Upper lobe of left lung (tissue), 6 donors: ENCODE measurements at regions not wholly inside any gene's neighbourhood (a gene's known extent, or its start where the extent isn't known, plus 50 kb on each side); places are given as distances from the start of the nearest gene placed in this dataset.

Experiments used
- ATAC-seq, 2 donors: fragments of 200-7000 bp; cut with Tn5 transposase; one replicate each; pipeline ENCODE4 v1.9.1; 2022; ENCODE audit warnings: mild to moderate bottlenecking in 2 of 2, moderate library complexity in 2 of 2; ENCODE audit not compliant: low FRiP score in 2 of 2
- DNase-seq, 2 donors: peaks; one replicate each; pipeline ENCODE4 v3.0.0-alpha.2; 2019 to 2020
- H3K27ac ChIP-seq, 4 donors: fragments of 200-600 bp; sonication (generic); one replicate each; pipeline ENCODE4 v1.5.1; 2016 to 2019
- H3K27me3 ChIP-seq, 4 donors: fragments of 200-600 bp; sonication (generic); one replicate each; pipeline ENCODE4 v1.5.1; 2017 to 2019
- H3K36me3 ChIP-seq, 4 donors: fragments of 200-600 bp; sonication (generic); one replicate each; pipeline ENCODE4 v1.5.1; 2016 to 2019
- H3K4me1 ChIP-seq, 4 donors: fragments of 200-600 bp; sonication (generic); one replicate each; pipeline ENCODE4 v1.5.1; 2018 to 2019
- H3K4me3 ChIP-seq, 4 donors: fragments of 200-600 bp; sonication (generic); one replicate each; pipeline ENCODE4 v1.5.1; 2017 to 2019; ENCODE audit warnings: mild to moderate bottlenecking in 2 of 4, moderate library complexity in 1 of 4
- H3K9me3 ChIP-seq, 4 donors: fragments of 200-600 bp; sonication (generic); one replicate each; pipeline ENCODE4 v1.5.1; 2018 to 2019
- CTCF ChIP-seq, 6 experiments: fragments of 450-650 bp in 4 of 6; fragments of 200-600 bp in 2 of 6; sonication (generic) in 2 of 6; IDR thresholded peaks; one replicate each; pipeline ENCODE4 v1.5.1; 2016 to 2019; ENCODE audit warnings: antibody characterized with exemption in 6 of 6
- EP300 ChIP-seq, 4 donors: sonication (generic); formaldehyde crosslinking; IDR thresholded peaks; one replicate each; pipeline ENCODE4 v1.5.1; 2017; ENCODE audit warnings: antibody characterized with exemption in 4 of 4, control low read depth in 2 of 4
- POLR2A ChIP-seq, 4 donors: fragments of 450-650 bp; IDR thresholded peaks; one replicate each; pipeline ENCODE4 v1.5.1; 2016 to 2017; ENCODE audit warnings: antibody characterized with exemption in 4 of 4, mild to moderate bottlenecking in 2 of 4
- POLR2AphosphoS5 ChIP-seq, 2 donors: sonication (generic); formaldehyde crosslinking; IDR thresholded peaks; one replicate each; pipeline ENCODE4 v1.5.1; 2017; ENCODE audit warnings: antibody characterized with exemption in 2 of 2
- WGBS, 2 donors: methylation state at CpG; one replicate each; pipeline ENCODE4 v1.1.5; 2017 to 2018; 5-methylcytosine and 5-hydroxymethylcytosine counted together
- donor health status: DM: no; HTN: no; CAD: no; lungs with moderate emphysema.
- donor health status: DM: no; HTN: yes; CAD: no; lungs with severe emphysema.

- no peaks in the 10 kb centered on the region for H3K27me3 ChIP-seq
- no peaks in the 10 kb centered on the region for H3K36me3 ChIP-seq
- no peak overlapping the region for H3K27ac ChIP-seq
- ATAC-seq (no peak), DNase-seq (peak in 1 of 2 donors; percentile 33)
- TF ChIP-seq POLR2A (IDR thresholded peaks at IDR 0.05), result no peak
- no peak for TF ChIP-seq POLR2AphosphoS5 (IDR thresholded peaks at IDR 0.05)
- TF ChIP-seq CTCF (IDR thresholded peaks at IDR 0.05), result no peak
- no peak for TF ChIP-seq EP300 (IDR thresholded peaks at IDR 0.05)
- no peaks in the 10 kb centered on the region for H3K9me3 ChIP-seq
- 21 to 30% methylated on average over 7 to 17 of the region's 17 CpGs for WGBS, 2 donors
- no peak overlapping the region for H3K4me3 ChIP-seq
- H3K4me1 ChIP-seq, result no peaks in the 10 kb centered on the region
Measured at GRCh38 chr19:56966225-56966696, 125.7 kb upstream of the PEG3 start.

- no peaks in the 10 kb centered on the region for H3K27me3 ChIP-seq
- H3K36me3 ChIP-seq, result no peaks in the 10 kb centered on the region
- peak in 1 of 2 donors; percentile 40 for ATAC-seq
- H3K9me3 ChIP-seq, result no peaks in the 10 kb centered on the region
- WGBS, 2 donors, result 78 to 83% methylated on average over 13 of the region's 13 CpGs
- H3K27ac ChIP-seq, result no peak overlapping the region
- no peak overlapping the region for H3K4me3 ChIP-seq
- no peak for TF ChIP-seq CTCF (IDR thresholded peaks at IDR 0.05)
- no peak for TF ChIP-seq EP300 (IDR thresholded peaks at IDR 0.05)
- no peak for TF ChIP-seq POLR2A (IDR thresholded peaks at IDR 0.05)
- TF ChIP-seq POLR2AphosphoS5 (IDR thresholded peaks at IDR 0.05), result no peak
- no peaks in the 10 kb centered on the region for H3K4me1 ChIP-seq
- DNase-seq, result no peak
Measured at GRCh38 chr19:56966697-56967299, 126.3 kb upstream of the PEG3 start.

- Histone ChIP-seq H3K4me3 (no peak overlapping the region), H3K36me3 (no peaks in the 10 kb centered on the region), H3K4me1 (no peaks in the 10 kb centered on the region), H3K27ac (no peak overlapping the region), H3K9me3 (peaks cover 0 to 2% (median 0%) of the 10 kb centered on the region in 4 donors), H3K27me3 (no peaks in the 10 kb centered on the region)
- 36 to 46% methylated on average over 2 of the region's 2 CpGs for WGBS, 2 donors
- ATAC-seq (no peak), DNase-seq (no peak)
- TF ChIP-seq CTCF (IDR thresholded peaks at IDR 0.05), result no peak
- no peak for TF ChIP-seq EP300 (IDR thresholded peaks at IDR 0.05)
- TF ChIP-seq POLR2AphosphoS5 (IDR thresholded peaks at IDR 0.05), result no peak
- no peak for TF ChIP-seq POLR2A (IDR thresholded peaks at IDR 0.05)
Measured at GRCh38 chr19:56969156-56969555, 128.6 kb upstream of the PEG3 start.

GRCh38 chr19:56969759-56970178 is 129.2 kb upstream of the PEG3 start:
- DNase-seq (no peak), ATAC-seq (no peak)
- 15 to 17% methylated on average over 6 of the region's 6 CpGs for WGBS, 2 donors
- Histone ChIP-seq H3K36me3 (no peaks in the 10 kb centered on the region), H3K27me3 (no peaks in the 10 kb centered on the region), H3K27ac (no peak overlapping the region), H3K4me3 (no peak overlapping the region), H3K4me1 (no peaks in the 10 kb centered on the region), H3K9me3 (peaks cover 0 to 2% (median 0%) of the 10 kb centered on the region in 4 donors)
- TF ChIP-seq EP300 (IDR thresholded peaks at IDR 0.05) (no peak), POLR2AphosphoS5 (IDR thresholded peaks at IDR 0.05) (no peak), POLR2A (IDR thresholded peaks at IDR 0.05) (no peak), CTCF (IDR thresholded peaks at IDR 0.05) (no peak)

- Histone ChIP-seq H3K27ac (no peak overlapping the region), H3K4me3 (no peak overlapping the region), H3K9me3 (peaks cover 0 to 2% (median 0%) of the 10 kb centered on the region in 4 donors), H3K36me3 (no peaks in the 10 kb centered on the region), H3K27me3 (no peaks in the 10 kb centered on the region), H3K4me1 (no peaks in the 10 kb centered on the region)
- DNase-seq (no peak), ATAC-seq (no peak)
- WGBS, 2 donors, result 75 to 85% methylated on average over 13 to 14 of the region's 14 CpGs
- TF ChIP-seq EP300 (IDR thresholded peaks at IDR 0.05) (no peak), POLR2A (IDR thresholded peaks at IDR 0.05) (no peak), CTCF (IDR thresholded peaks at IDR 0.05) (no peak), POLR2AphosphoS5 (IDR thresholded peaks at IDR 0.05) (no peak)
Measured at GRCh38 chr19:56971230-56971629, 130.7 kb upstream of the PEG3 start.
